Retinal pigment epithelial cell (primary cell): ENCODE measurements at regions not wholly inside any gene's neighbourhood (a gene's known extent, or its start where the extent isn't known, plus 50 kb on each side); places are given as distances from the start of the nearest gene placed in this dataset.

Experiments used
- DNase-seq: peaks from one replicate; pipeline ENCODE4 v3.0.0-alpha.2; 2010; ENCODE audit warnings: low read depth
- H3K4me3 ChIP-seq: 2 replicates; pipeline ENCODE4 v1.5.1; 2011; ENCODE audit warnings: mild to moderate bottlenecking, low read length, control low read depth, moderate library complexity
- CTCF ChIP-seq: conservative IDR thresholded peaks from 2 replicates; pipeline ENCODE4 v1.5.1; 2011; ENCODE audit warnings: low read depth, low read length, control low read depth, inconsistent platforms

GRCh38 chr15:39273717-39274411 is 307.0 kb upstream of the THBS1 start:
- no peak for TF ChIP-seq CTCF
- no peak overlapping the region for H3K4me3 ChIP-seq
- no peak for DNase-seq

- TF ChIP-seq CTCF, result no peak
- no peak for DNase-seq
- no peak overlapping the region for H3K4me3 ChIP-seq
These were observed 305.8 kb upstream of the THBS1 start for GRCh38 chr15:39275066-39275465.

GRCh38 chr15:39279311-39279710 is 301.6 kb upstream of the THBS1 start:
- no peak overlapping the region for H3K4me3 ChIP-seq
- no peak for TF ChIP-seq CTCF
- DNase-seq, result no peak

GRCh38 chr15:39281094-39281493 is 299.8 kb upstream of the THBS1 start:
- TF ChIP-seq CTCF, result no peak
- no peak for DNase-seq
- no peak overlapping the region for H3K4me3 ChIP-seq

- TF ChIP-seq CTCF, result no peak
- no peak for DNase-seq
These were observed 298.1 kb upstream of the THBS1 start for GRCh38 chr15:39282663-39283208.

GRCh38 chr15:39283531-39283930 is 297.3 kb upstream of the THBS1 start:
- no peak for TF ChIP-seq CTCF
- H3K4me3 ChIP-seq, result no peak overlapping the region
- DNase-seq, result no peak

More at GRCh38 chr15:39282663-39283208, 298.1 kb upstream of the THBS1 start:
- H3K4me3 ChIP-seq, result no peak overlapping the region

GRCh38 chr15:39285071-39285470 is 295.8 kb upstream of the THBS1 start:
- DNase-seq, result no peak
- H3K4me3 ChIP-seq, result no peak overlapping the region
- no peak for TF ChIP-seq CTCF
